Activated naive CD4-positive, alpha-beta T cell treated with Interleukin-2 at 50 U/mL for 16 hours (primary cell): ENCODE measurements at regions not wholly inside any gene's neighbourhood (a gene's known extent, or its start where the extent isn't known, plus 50 kb on each side); places are given as distances from the start of the nearest gene placed in this dataset.

ENCODE experiments used
- DNase-seq: peaks from one replicate; pipeline ENCODE4 v3.0.0-alpha.2; 2020

DNA sequence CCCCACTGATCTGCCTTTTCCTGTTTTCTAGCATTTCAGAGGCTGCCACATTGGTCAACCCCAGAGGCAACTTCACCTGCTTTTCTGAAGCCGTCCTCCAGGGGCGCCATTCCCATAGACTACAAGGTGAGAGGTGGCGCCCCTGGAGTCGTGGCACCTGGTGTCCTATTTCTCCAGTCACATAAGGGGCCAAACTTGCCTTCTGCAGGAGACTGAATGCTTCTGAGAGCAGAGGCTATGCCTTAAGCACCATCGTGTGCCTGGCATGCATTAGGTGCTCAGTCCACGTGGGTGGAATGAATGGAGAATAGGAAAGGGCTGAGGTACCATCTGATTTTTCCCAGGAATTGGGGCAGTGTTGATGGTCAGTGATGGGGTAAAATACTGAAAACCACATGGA lies 164.8 kb downstream of the HAPSTR1 start:
- no peak for DNase-seq

DNA sequence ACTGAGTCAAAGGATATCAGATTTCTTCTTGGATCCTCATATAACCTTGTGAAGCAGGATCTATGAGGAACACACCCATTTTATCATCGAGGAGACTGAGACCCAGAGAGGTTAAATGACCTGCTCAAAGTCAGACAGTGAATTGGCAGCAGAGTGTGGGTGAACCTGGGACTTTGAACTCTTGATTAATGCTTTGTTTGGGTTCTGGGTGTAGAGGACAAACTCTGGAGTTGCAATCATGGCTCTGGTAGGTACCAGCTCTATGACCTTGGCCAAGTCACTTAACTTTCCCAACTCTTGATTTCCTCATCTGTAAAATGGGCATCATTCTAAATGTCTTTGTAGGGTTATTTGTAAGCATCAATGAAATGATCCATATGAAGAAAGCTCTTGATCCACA lies 166.4 kb downstream of the HAPSTR1 start:
- no peak for DNase-seq

DNA sequence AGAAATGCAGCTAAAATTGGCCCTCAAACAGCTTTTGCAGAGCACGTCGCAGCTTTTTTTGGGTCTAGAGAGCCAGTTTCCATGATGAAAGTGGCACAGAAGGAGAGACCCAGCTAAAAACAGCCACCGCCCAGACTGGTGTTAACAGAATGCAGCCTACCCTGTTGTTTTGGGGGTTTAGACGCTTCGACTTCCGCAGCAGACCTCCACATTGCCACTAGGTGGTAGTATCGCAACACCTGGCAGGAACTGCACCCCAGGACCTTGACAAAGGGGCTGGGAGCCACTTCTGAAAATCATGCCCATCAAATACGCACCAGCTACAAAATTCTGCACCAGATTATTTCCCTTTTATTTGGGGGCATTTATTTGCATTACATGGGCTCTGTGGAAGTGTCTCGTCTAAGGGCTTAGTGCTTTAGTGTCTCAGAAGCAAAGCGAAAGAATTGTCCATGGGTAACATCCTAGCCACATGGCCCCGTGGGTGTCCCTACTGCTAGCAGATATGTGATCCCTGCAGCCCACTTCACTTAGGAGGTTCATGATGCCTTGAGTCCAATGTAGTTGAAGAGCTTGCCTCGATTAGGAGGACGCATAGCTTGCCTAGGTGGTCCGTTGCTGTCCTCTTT lies 167.1 kb downstream of the HAPSTR1 start:
- DNase-seq = no peak

DNA sequence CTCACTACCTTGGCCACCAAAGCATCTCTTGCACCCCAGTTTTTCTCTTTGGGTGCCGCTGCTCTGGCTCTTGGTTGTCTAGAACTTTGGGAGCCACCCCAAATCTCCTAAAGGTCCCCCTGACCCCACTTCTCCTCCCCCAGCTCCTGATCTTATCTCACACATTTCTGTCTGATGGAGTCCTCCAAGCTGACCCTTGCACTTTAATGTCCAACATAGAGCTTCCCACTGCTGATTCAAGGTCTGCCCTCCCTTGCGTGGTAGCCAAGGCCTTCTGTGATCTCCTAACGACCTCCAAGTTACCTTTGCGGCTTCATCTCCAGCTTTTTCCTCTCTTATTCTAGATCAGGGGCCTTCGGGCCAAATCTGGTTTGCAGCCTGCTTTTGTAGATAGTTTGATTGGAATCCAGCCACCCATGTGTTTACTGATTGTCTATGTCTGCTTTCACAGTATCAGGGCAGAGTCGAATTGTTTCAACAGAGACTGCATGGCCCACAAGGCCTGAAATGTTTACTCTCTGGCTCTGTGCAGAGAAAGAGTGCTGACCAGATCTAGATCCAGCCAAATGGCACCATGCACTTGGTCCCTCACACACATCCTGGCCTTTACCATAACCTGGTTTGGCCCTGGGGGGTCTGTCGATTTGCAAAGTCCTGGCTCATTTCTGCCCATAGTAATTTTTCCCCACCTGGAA lies 168.6 kb downstream of the HAPSTR1 start:
- no peak for DNase-seq

- no peak for DNase-seq
Observed at GRCh38 chr16:9260666-9261065, 169.2 kb downstream of the HAPSTR1 start.

DNA sequence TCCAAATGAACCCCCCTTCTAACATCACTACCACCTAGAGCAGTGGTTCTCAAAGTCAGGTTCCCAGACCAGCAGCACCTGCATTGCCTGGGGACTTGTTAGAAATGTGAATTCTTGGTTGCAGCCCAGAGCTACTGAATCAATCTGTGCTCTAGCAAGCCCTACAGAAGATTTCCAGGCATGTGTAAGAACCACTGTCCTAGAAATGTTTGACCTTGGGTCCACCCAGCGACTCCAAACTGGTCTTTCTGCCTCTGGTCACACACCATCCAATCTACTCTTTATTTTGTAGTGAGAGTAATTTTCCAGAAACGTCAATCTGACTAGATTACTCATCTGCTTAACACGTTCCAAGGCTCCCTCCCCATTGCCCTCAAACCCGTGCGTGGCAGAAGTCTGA lies 169.9 kb downstream of the HAPSTR1 start:
- DNase-seq = no peak

GRCh38 chr16:9262941-9263715 lies 171.7 kb downstream of the HAPSTR1 start:
- no peak for DNase-seq

- DNase-seq = no peak
Observed at GRCh38 chr16:9264067-9264466, 172.6 kb downstream of the HAPSTR1 start.

- DNase-seq = no peak
Observed at GRCh38 chr16:9268446-9268845, 177.0 kb downstream of the HAPSTR1 start.

DNA sequence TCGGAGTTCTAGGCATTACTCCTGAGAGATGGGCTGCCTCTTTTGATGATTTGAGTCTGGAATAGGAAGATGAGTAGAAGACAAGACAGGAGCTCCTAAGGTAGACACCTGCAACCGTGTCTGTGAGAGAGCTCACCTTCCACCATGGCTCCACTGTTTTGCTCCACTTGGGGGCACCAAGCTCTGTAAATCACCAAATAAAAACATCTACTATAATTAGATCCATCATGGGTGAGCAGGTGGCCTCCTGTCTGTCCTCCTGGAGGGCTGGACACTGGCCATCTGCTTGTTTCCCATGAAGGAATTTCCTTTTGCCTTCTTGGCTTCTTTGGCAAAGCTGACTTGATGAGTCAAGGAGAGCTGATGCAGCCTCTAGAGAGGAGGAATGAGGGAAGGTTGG lies 179.0 kb downstream of the HAPSTR1 start:
- DNase-seq = no peak

GRCh38 chr16:9270941-9271340 lies 179.5 kb downstream of the HAPSTR1 start:
- DNase-seq = no peak

- no peak for DNase-seq
Observed at GRCh38 chr16:9271841-9272240, 180.4 kb downstream of the HAPSTR1 start.

- no peak for DNase-seq
Observed at GRCh38 chr16:9275377-9275776, 183.9 kb downstream of the HAPSTR1 start.

DNA sequence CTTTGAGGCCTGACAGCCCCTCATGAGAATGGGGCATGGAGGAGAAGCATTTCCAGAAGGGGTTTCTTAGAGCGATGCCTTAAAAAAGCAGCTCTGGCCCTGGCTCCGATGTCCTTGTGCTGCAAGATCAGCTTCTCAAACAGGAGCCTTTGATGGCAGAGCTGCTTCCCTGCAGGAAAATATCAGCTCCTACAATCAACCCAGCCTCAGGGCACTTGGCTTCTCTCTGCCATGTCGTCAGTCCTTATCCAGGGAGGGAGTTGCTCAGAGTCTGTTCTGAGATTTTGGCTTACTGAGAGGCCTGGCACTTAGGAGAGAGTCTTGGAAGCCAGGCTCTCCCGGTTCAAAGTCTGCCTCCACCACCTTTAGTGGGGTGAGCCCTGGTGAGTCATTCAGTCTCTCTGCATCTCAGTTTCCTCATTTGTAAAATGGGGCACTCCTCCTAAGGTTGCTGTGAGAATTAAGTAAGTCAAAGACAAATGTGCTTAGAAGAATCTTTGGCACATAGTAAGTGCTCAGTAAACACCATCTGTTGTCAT lies 184.4 kb downstream of the HAPSTR1 start:
- no peak for DNase-seq

DNA sequence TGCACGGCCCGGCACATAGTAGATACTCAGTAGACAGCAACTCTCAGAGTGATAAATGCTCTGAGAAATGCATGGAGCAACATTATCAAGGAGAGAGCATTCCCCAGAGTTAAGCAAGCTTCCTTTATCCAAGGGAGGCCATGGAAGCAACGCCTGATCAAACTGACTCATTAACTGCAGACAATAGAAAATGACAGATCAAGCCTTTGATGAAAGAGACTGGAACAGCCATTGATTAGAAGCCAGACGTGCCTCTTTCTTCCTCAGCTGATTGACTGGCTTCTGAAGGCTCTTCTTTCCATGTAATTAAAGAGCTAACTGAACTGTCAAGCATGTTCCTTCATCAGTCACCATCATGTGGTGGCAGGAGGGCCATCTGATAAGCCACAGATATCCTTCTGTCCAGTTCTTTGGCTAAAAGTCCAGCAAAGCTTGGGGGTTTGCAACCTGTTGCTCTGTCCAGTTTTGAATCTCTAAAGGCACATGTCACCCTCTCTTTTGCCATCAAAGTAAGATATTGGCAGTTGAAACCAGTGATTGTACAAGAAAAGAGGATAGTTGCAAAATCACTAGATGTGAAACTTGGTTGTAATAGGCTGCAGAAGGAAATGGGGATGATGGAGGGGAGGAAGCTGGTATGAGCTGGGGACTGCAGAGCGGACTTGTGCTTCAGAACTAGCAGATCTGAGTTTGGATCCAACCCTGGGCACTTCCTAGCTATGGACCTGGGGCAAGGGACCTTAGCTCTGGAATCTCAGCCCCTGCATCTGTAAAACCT lies 188.0 kb downstream of the HAPSTR1 start:
- DNase-seq = no peak

GRCh38 chr16:9280069-9280466 lies 188.6 kb downstream of the HAPSTR1 start:
- no peak for DNase-seq

GRCh38 chr16:9286930-9287329 lies 195.5 kb downstream of the HAPSTR1 start:
- no peak for DNase-seq

DNA sequence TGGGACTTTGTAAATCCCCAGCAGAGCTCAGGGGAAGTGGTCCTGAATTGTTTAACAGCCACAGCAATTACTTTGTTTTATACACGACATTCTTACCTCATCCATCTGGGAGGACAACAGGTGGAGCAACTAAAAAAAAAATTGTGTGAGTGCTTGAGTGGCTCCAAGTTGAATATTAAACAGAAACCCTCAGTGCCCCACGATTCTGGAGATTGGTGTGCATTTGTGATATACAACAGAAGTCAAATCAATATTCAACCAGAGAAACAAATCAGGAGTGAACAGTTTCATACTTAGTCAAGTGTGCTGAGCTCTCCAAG lies 204.8 kb downstream of the HAPSTR1 start:
- DNase-seq = no peak

DNA sequence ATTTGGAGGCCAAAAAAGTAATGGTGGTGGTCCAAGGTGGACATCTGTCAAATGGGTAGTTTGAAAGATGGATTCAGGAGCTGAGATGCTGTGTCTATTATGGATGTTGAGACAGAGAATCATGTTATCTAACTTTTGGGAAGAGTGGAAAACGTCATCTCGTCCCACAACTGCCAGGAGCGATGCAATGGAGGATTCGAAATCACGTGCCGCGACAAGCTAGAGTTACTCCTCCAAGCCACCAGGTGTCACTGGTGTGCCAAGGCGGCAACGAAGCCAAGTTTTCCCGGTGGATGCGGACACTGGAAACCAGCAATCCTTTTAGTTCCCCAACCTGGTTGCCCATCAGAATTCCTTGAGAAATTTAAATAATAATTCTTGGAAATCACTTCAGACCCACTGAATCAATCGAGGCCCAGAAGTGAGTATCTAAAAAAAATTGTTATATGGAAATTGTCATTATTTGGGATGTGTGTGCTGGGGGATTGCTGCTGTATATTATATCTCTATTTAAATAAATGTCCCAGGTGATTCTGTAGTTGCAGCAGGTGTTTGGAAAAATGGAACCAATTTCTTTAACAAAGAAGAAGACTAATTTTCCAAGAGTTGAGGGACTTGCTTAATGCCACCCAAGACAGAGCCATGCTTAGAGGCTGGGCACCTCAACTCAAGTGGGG lies 206.1 kb downstream of the HAPSTR1 start:
- no peak for DNase-seq

DNA sequence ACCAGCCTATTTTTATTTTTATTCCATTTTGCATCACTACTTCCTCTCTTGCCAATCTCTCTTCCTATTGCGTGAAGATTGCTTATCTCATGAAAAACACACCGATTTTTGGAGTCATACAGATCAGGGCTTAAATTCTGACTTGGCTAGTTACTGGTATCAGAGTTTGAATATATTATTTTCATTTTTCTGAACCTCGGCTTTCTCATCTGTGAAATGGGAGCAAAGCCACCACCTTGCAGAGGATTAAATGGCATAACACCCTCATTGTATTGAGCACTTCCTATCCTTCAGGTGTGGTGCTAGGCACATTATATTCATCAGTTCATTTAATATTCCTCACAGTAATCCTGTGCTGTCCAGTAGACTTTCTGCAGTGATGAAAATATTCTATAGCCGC lies 208.8 kb downstream of the HAPSTR1 start:
- DNase-seq = no peak

DNA sequence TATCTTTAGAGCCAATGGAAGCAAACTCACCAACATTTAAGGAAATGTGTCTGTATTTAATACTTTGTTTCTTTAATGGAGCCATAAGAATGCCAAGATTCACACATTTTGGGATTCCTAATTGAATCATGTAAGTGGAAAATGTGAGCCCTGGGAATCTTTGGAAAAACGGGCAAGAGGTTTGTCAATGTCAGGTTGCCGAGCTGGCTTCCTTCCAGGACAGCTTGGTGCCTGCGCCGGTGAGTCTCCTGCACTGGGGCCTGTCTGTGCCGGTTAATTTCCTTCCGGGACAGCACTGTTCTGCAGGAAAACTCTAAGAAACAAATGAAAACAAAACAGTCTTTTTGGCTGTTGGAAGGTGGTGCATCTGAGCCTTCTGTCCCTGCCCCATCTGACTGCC lies 210.6 kb downstream of the HAPSTR1 start:
- no peak for DNase-seq

DNA sequence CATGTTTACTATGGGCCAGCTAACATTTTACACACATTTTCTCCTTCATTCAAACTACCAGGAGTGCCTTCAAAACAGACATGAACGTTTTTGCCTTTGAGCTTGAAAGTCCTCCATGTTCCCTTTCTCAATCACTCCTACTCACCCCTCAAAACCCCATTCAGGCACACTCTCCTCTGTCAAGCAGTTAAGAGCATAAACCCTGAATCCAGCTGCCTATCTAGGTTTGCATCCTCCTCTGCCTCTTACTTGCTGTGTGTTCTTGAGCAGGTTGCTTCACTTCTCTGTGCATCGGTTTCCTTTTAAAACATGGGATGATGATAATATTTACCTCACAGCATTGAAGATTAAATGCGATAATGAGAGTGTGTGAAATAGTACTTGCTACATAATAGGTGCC lies 215.3 kb downstream of the HAPSTR1 start:
- DNase-seq = no peak

DNA sequence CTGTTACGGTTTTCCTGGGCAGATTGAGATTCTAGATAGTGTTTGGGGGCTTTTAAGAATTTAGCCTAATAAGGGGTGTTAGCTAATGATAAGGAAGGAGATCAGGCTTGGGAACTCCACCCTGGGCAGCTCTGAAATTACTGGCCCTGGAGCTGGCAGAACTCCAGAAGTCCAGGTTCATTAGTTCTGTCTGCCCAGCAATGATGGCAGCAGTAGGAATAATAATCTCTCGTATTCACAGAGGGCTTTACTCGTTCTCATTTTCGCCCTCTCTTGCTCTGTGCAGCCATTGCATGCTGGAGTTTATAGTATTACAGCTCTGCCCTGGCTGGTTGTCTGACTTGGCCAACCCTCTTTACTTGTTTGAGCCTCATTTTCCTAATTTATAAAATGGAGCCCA lies 216.0 kb downstream of the HAPSTR1 start:
- no peak for DNase-seq
